A549 (cell line): ENCODE measurements at regions not wholly inside any gene's neighbourhood (a gene's known extent, or its start where the extent isn't known, plus 50 kb on each side); places are given as distances from the start of the nearest gene placed in this dataset.
"Not testable (repeated sequence)": the region's sequence is repeated elsewhere in the genome, so short reads cannot be mapped to it uniquely, and the experiment has no call there.

Experiments used
- ATAC-seq, 2 experiments: fragments of 200-7000 bp in 1 of 2; fragments of >200 bp in 1 of 2; cut with Nextera tagmentation in 1 of 2; cut with Tn5 transposase in 1 of 2; 3 replicates each; pipeline versions ENCODE4 v1.8.0 to v1.9.1; 2018 to 2020; ENCODE audit warnings: mild to moderate bottlenecking in 1 of 2, moderate library complexity in 1 of 2
- CTCF ChIA-PET: fragments of 300-600 bp; sonication (Branson Sonifier 250); formaldehyde crosslinking; extraction: SDS; loops from one replicate; lab custom pipeline; 2021; ENCODE audit warnings: antibody characterized with exemption, inconsistent platforms; lab: Yijun Ruan, JAX
- POLR2A ChIA-PET: fragments of 350-600 bp; formaldehyde crosslinking; extraction: SDS; loops from one replicate; lab custom pipeline; 2021; ENCODE audit warnings: antibody characterized with exemption, inconsistent platforms; lab: Yijun Ruan, JAX
- DNase-seq, 2 experiments: peaks; one replicate each; pipeline versions ENCODE4 v3.0.0 to v3.0.0-alpha.2; 2011 to 2016; ENCODE audit warnings: low read depth in 1 of 2, low spot score in 1 of 2
- FAIRE-seq: peaks from 2 replicates; lab custom pipeline; 2011; peaks lifted over from hg19 to GRCh38; lab: Jason Lieb, UNC
- H3K27ac ChIP-seq, 2 experiments: fragments of >200 bp; sonication (Bioruptor Twin); formaldehyde crosslinking; 3 replicates each; pipeline ENCODE4 v1.5.1; 2016 to 2017
- H3K4me1 ChIP-seq: fragments of >200 bp; sonication (Bioruptor Twin); formaldehyde crosslinking; 3 replicates; pipeline ENCODE4 v1.6.1; 2016
- H3K4me2 ChIP-seq: fragments of >200 bp; sonication (Bioruptor Twin); formaldehyde crosslinking; 3 replicates; pipeline ENCODE4 v1.6.1; 2016
- H3K4me3 ChIP-seq: fragments of >200 bp; sonication (Bioruptor Twin); formaldehyde crosslinking; 3 replicates; pipeline ENCODE4 v1.5.1; 2016
- H3K9me3 ChIP-seq: fragments of >200 bp; sonication (Bioruptor Twin); formaldehyde crosslinking; 3 replicates; pipeline ENCODE4 v1.6.1; 2016
- ATOH8 ChIP-seq: fragments of 250-450 bp; sonication (Bioruptor Pico); IDR thresholded peaks from 2 replicates; pipeline ENCODE4 v1.5.0; 2020; ENCODE audit warnings: low read depth, mild to moderate bottlenecking, moderate library complexity
- CBX2 ChIP-seq: fragments of 200-600 bp; sonication (generic); IDR thresholded peaks from 2 replicates; pipeline ENCODE4 v1.6.1; 2016; ENCODE audit warnings: low read depth, mild to moderate bottlenecking, borderline replicate concordance
- CEBPB ChIP-seq, 2 experiments: fragments of >200 bp in 1 of 2; sonication (Bioruptor Twin) in 1 of 2; formaldehyde crosslinking in 1 of 2; IDR thresholded peaks; 2 replicates each; pipeline ENCODE4 v1.6.1; 2012 to 2016
- E2F6 ChIP-seq: IDR thresholded peaks from 2 replicates; pipeline ENCODE4 v1.6.1; 2012; ENCODE audit warnings: low read depth, borderline replicate concordance
- EP300 ChIP-seq, 2 experiments: fragments of >200 bp; sonication (Bioruptor Twin); formaldehyde crosslinking; IDR thresholded peaks; 2 replicates in 1 of 2; 3 replicates in 1 of 2; pipeline ENCODE4 v1.6.1; 2016 to 2017
- FOSL2 ChIP-seq, 2 experiments: fragments of 450-650 bp in 1 of 2; fragments of >200 bp in 1 of 2; sonication (Bioruptor Twin) in 1 of 2; formaldehyde crosslinking; IDR thresholded peaks; 2 replicates each; pipeline versions ENCODE4 v1.5.0 to v1.6.1; 2016 to 2020; ENCODE audit warnings: mild to moderate bottlenecking in 1 of 2, moderate library complexity in 1 of 2
- GATA3 ChIP-seq: IDR thresholded peaks from 2 replicates; pipeline ENCODE4 v1.6.1; 2012; ENCODE audit warnings: borderline replicate concordance
- HDAC2 ChIP-seq: fragments of 200-600 bp; sonication (generic); IDR thresholded peaks from 2 replicates; pipeline ENCODE4 v1.6.1; 2016
- HOXB13 ChIP-seq: fragments of 250-450 bp; sonication (Bioruptor Pico); IDR thresholded peaks from 2 replicates; pipeline ENCODE4 v1.5.0; 2020; ENCODE audit warnings: low read depth, mild to moderate bottlenecking, moderate library complexity
- JUN ChIP-seq, 2 experiments: fragments of >200 bp; sonication (Bioruptor Twin); formaldehyde crosslinking; IDR thresholded peaks; 2 replicates in 1 of 2; 3 replicates in 1 of 2; pipeline ENCODE4 v1.6.1; 2016 to 2017
- JUNB ChIP-seq: fragments of >200 bp; sonication (Bioruptor Twin); formaldehyde crosslinking; IDR thresholded peaks from 2 replicates; pipeline ENCODE4 v1.6.1; 2016
- KDM1A ChIP-seq: fragments of 200-600 bp; sonication (generic); IDR thresholded peaks from 2 replicates; pipeline ENCODE4 v1.6.1; 2016; ENCODE audit warnings: low read depth, mild to moderate bottlenecking
- MAX ChIP-seq: IDR thresholded peaks from 2 replicates; pipeline ENCODE4 v1.6.1; 2012
- NFE2L2 ChIP-seq: fragments of 150-350 bp; conservative IDR thresholded peaks from 2 replicates; pipeline ENCODE4 v1.6.1; 2014; ENCODE audit warnings: low read length
- RAD21 ChIP-seq, 2 experiments: fragments of >200 bp in 1 of 2; sonication (Bioruptor Twin) in 1 of 2; formaldehyde crosslinking in 1 of 2; IDR thresholded peaks in 1 of 2; conservative IDR thresholded peaks in 1 of 2; 2 replicates in 1 of 2; 3 replicates in 1 of 2; pipeline ENCODE4 v1.6.1; 2012 to 2018; ENCODE audit warnings: inconsistent platforms in 1 of 2
- SMC3 ChIP-seq: fragments of >200 bp; sonication (Bioruptor Twin); formaldehyde crosslinking; IDR thresholded peaks from 3 replicates; pipeline ENCODE4 v1.6.1; 2018; ENCODE audit warnings: inconsistent platforms
- USF2 ChIP-seq: fragments of 450-650 bp; IDR thresholded peaks from 2 replicates; pipeline ENCODE4 v1.6.1; 2014; ENCODE audit warnings: antibody characterized with exemption
- WGBS: methylation state at CpG from one replicate; pipeline ENCODE4 v1.1.6; 2017; ENCODE audit errors: missing lambda C conversion rate; 5-methylcytosine and 5-hydroxymethylcytosine counted together

GRCh38 chr3:30323649-30324048, 282.8 kb upstream of the TGFBR2 start:
- H3K4me1 ChIP-seq: peaks cover 22% of the 10 kb centered on the region
- ATAC-seq, FAIRE-seq, POLR2A ChIA-PET, H3K4me3 ChIP-seq, DNase-seq, H3K4me2 ChIP-seq: not testable (repeated sequence)
- TF ChIP-seq HDAC2 (0 out of 2 replicates have a peak, but pooled peaks have one; percentile 23), KDM1A (peak; percentile 50; the same call in 1 of the 2 replicates)
- CTCF ChIA-PET: interaction anchor here (1.5 kb wide), 1 partner anchor 10 kb away, joined by 5 read pairs; no protein-coding TSS in a partner anchor
- 89% methylated on average over 1 of the region's 1 CpG for WGBS
- H3K9me3 ChIP-seq: peaks cover 11% of the 10 kb centered on the region; the same call in 1 of the 3 replicates
- peak overlapping the region in 1 of 2 experiments; percentile 70; a peak in 4 of 6 replicates for H3K27ac ChIP-seq

- Histone ChIP-seq H3K4me1 (peaks cover 22% of the 10 kb centered on the region), H3K9me3 (peaks cover 9% of the 10 kb centered on the region; the same call in 1 of the 3 replicates), H3K4me2 (peak overlapping the region; percentile 58), H3K27ac (peak overlapping the region; percentile 62 to 70), H3K4me3 (no peak overlapping the region)
- DNase-seq (peak; percentile 14 to 87), FAIRE-seq (no peak), ATAC-seq (peak; percentile 94 to 97)
- 12% methylated on average over 1 of the region's 1 CpG for WGBS
- POLR2A ChIA-PET: no interaction called here
- 0 out of 5 replicates have a peak, but pooled peaks have one; percentile 1 to 14 for TF ChIP-seq RAD21 (conservative IDR thresholded peaks at IDR 0.05 in 1 of 2, IDR thresholded peaks at IDR 0.05 in 1 of 2)
- TF ChIP-seq USF2: no peak
- peak in 1 of 2 experiments; percentile 62; a peak in 2 of 5 replicates for TF ChIP-seq EP300 (IDR thresholded peaks at IDR 0.05)
- TF ChIP-seq MAX: peak; percentile 49; the same call in 1 of the 2 replicates
- peak; percentile 27; the same call in 2 of the 3 replicates for TF ChIP-seq SMC3
- TF ChIP-seq ATOH8 (CRISPR knock-in tag): no peak
- TF ChIP-seq CEBPB (IDR thresholded peaks at IDR 0.05): peak in 1 of 2 experiments; percentile 21; a peak in 1 of 4 replicates
- TF ChIP-seq HOXB13 (CRISPR knock-in tag): 0 out of 2 replicates have a peak, but pooled peaks have one; percentile 35
- TF ChIP-seq JUNB: peak; percentile 42; the same call in 1 of the 2 replicates
- no peak for TF ChIP-seq CBX2
- TF ChIP-seq E2F6: no peak
- TF ChIP-seq GATA3: peak; percentile 82
- TF ChIP-seq NFE2L2: no peak
- 0 out of 5 replicates have a peak, but pooled peaks of 1 of the 2 experiments have one; percentile 19 for TF ChIP-seq JUN (IDR thresholded peaks at IDR 0.05)
- TF ChIP-seq FOSL2 (IDR thresholded peaks at IDR 0.05): no peak
- TF ChIP-seq FOSL2 (CRISPR knock-in tag; IDR thresholded peaks at IDR 0.05): peak; percentile 62; the same call in 1 of the 2 replicates
- CTCF ChIA-PET: interaction anchor here (0.6 to 1.5 kb wide), 3 partner anchors 9 to 165 kb away, joined by 3 to 5 read pairs (median 3); no protein-coding TSS in a partner anchor
Measured at GRCh38 chr3:30324587-30324986, 281.8 kb upstream of the TGFBR2 start.

- ATAC-seq, H3K4me3 ChIP-seq, DNase-seq, CTCF ChIA-PET, POLR2A ChIA-PET, H3K4me2 ChIP-seq, H3K9me3 ChIP-seq, H3K27ac ChIP-seq: not testable (repeated sequence)
- WGBS: 78% methylated on average over 1 of the region's 1 CpG
- FAIRE-seq: peak; percentile 93
- H3K4me1 ChIP-seq: peaks cover 44% of the 10 kb centered on the region
Measured at GRCh38 chr3:30327976-30328375, 278.4 kb upstream of the TGFBR2 start.

- ATAC-seq, CTCF ChIA-PET, H3K9me3 ChIP-seq, H3K4me2 ChIP-seq, POLR2A ChIA-PET, DNase-seq, H3K4me3 ChIP-seq, H3K27ac ChIP-seq: not testable (repeated sequence)
- FAIRE-seq: peak; percentile 93
- 88% methylated on average over 2 of the region's 2 CpGs for WGBS
- H3K4me1 ChIP-seq: peaks cover 48% of the 10 kb centered on the region
Measured at GRCh38 chr3:30328935-30329334, 277.5 kb upstream of the TGFBR2 start.
